H7 (cell line): ENCODE measurements at regions not wholly inside any gene's neighbourhood (a gene's known extent, or its start where the extent isn't known, plus 50 kb on each side); places are given as distances from the start of the nearest gene placed in this dataset.
"Not testable (repeated sequence)": the region's sequence is repeated elsewhere in the genome, so short reads cannot be mapped to it uniquely, and the experiment has no call there.

Experiments
- DNase-seq: peaks from one replicate; pipeline ENCODE4 v3.0.0; 2012
- H3K27me3 ChIP-seq: 2 replicates; pipeline ENCODE4 v1.6.0; 2011; ENCODE audit warnings: mild to moderate bottlenecking, low read length; ENCODE audit not compliant: control insufficient read depth, insufficient read depth
- H3K36me3 ChIP-seq: replicated peaks from 2 replicates; pipeline ENCODE4 v1.5.1; 2011; ENCODE audit warnings: low read length; ENCODE audit not compliant: control insufficient read depth, insufficient read depth
- H3K4me3 ChIP-seq: 2 replicates; pipeline ENCODE4 v1.5.1; 2011; ENCODE audit warnings: low read depth, mild to moderate bottlenecking, control low read depth, low read length, moderate library complexity; ENCODE audit not compliant: insufficient read depth

GRCh38 chr16:77056597-77056996 lies 134.4 kb upstream of the MON1B start:
- DNase-seq, H3K4me3 ChIP-seq, H3K36me3 ChIP-seq, H3K27me3 ChIP-seq: not testable (repeated sequence)

GRCh38 chr16:77057161-77057774 lies 133.7 kb upstream of the MON1B start:
- DNase-seq: no peak
- Histone ChIP-seq H3K4me3 (no peak overlapping the region), H3K27me3 (no peaks in the 10 kb centered on the region), H3K36me3 (no peaks in the 10 kb centered on the region)

- Histone ChIP-seq H3K4me3 (no peak overlapping the region), H3K27me3 (no peaks in the 10 kb centered on the region), H3K36me3 (no peaks in the 10 kb centered on the region)
- DNase-seq: no peak
These were observed 131.5 kb upstream of the MON1B start for GRCh38 chr16:77059446-77059845.

GRCh38 chr16:77060614-77061013 lies 130.4 kb upstream of the MON1B start:
- no peaks in the 10 kb centered on the region for H3K36me3 ChIP-seq
- no peak for DNase-seq
- H3K27me3 ChIP-seq: no peaks in the 10 kb centered on the region
- no peak overlapping the region for H3K4me3 ChIP-seq

GRCh38 chr16:77062878-77063675 lies 127.9 kb upstream of the MON1B start:
- Histone ChIP-seq H3K36me3 (no peaks in the 10 kb centered on the region), H3K4me3 (no peak overlapping the region), H3K27me3 (no peaks in the 10 kb centered on the region)
- peak; percentile 7 for DNase-seq

- Histone ChIP-seq H3K36me3 (no peaks in the 10 kb centered on the region), H3K4me3 (no peak overlapping the region), H3K27me3 (no peaks in the 10 kb centered on the region)
- DNase-seq: no peak
These were observed 127.3 kb upstream of the MON1B start for GRCh38 chr16:77063676-77064016.

GRCh38 chr16:77064037-77064436 lies 127.0 kb upstream of the MON1B start:
- H3K27me3 ChIP-seq: no peaks in the 10 kb centered on the region
- DNase-seq: no peak
- no peak overlapping the region for H3K4me3 ChIP-seq
- no peaks in the 10 kb centered on the region for H3K36me3 ChIP-seq

GRCh38 chr16:77066896-77067496 lies 124.0 kb upstream of the MON1B start:
- H3K36me3 ChIP-seq: no peaks in the 10 kb centered on the region
- no peak for DNase-seq
- no peaks in the 10 kb centered on the region for H3K27me3 ChIP-seq
- H3K4me3 ChIP-seq: no peak overlapping the region

- DNase-seq: no peak
These were observed 123.1 kb upstream of the MON1B start for GRCh38 chr16:77067900-77068299.

GRCh38 chr16:77068402-77068801 lies 122.6 kb upstream of the MON1B start:
- no peaks in the 10 kb centered on the region for H3K27me3 ChIP-seq
- no peak for DNase-seq
- H3K4me3 ChIP-seq: no peak overlapping the region
- H3K36me3 ChIP-seq: no peaks in the 10 kb centered on the region

More at GRCh38 chr16:77067900-77068299, 123.1 kb upstream of the MON1B start:
- Histone ChIP-seq H3K36me3 (no peaks in the 10 kb centered on the region), H3K27me3 (no peaks in the 10 kb centered on the region), H3K4me3 (no peak overlapping the region)

GRCh38 chr16:77069929-77070328 lies 121.1 kb upstream of the MON1B start:
- DNase-seq: no peak
- Histone ChIP-seq H3K4me3 (no peak overlapping the region), H3K36me3 (no peaks in the 10 kb centered on the region), H3K27me3 (no peaks in the 10 kb centered on the region)

- Histone ChIP-seq H3K4me3 (no peak overlapping the region), H3K27me3 (no peaks in the 10 kb centered on the region)
- DNase-seq: no peak
These were observed 120.3 kb upstream of the MON1B start for GRCh38 chr16:77070683-77071082.

GRCh38 chr16:77076839-77077238 lies 114.2 kb upstream of the MON1B start:
- Histone ChIP-seq H3K27me3 (no peaks in the 10 kb centered on the region), H3K36me3 (no peaks in the 10 kb centered on the region)

More at GRCh38 chr16:77070683-77071082, 120.3 kb upstream of the MON1B start:
- H3K36me3 ChIP-seq: no peaks in the 10 kb centered on the region

GRCh38 chr16:77077256-77077922 lies 113.6 kb upstream of the MON1B start:
- Histone ChIP-seq H3K27me3 (no peaks in the 10 kb centered on the region), H3K4me3 (no peak overlapping the region), H3K36me3 (no peaks in the 10 kb centered on the region)
- no peak for DNase-seq

More at GRCh38 chr16:77076839-77077238, 114.2 kb upstream of the MON1B start:
- DNase-seq: no peak
- H3K4me3 ChIP-seq: no peak overlapping the region

- Histone ChIP-seq H3K4me3 (no peak overlapping the region), H3K36me3 (no peaks in the 10 kb centered on the region), H3K27me3 (no peaks in the 10 kb centered on the region)
- DNase-seq: no peak
These were observed 105.0 kb upstream of the MON1B start for GRCh38 chr16:77085981-77086380.
